Neuronal stem cell (in vitro differentiated cells): ENCODE measurements at regions not wholly inside any gene's neighbourhood (a gene's known extent, or its start where the extent isn't known, plus 50 kb on each side); places are given as distances from the start of the nearest gene placed in this dataset.

Experiments
- DNase-seq: peaks from one replicate; pipeline ENCODE4 v3.0.0-alpha.2; 2013; ENCODE audit warnings: low spot score
- H2AFZ ChIP-seq: one replicate; pipeline ENCODE4 v1.6.1; 2013; ENCODE audit warnings: mild to moderate bottlenecking, low read length, inconsistent platforms
- H2AK5ac ChIP-seq: 2 replicates; pipeline ENCODE4 v1.6.1; 2013; ENCODE audit warnings: low read depth, mild to moderate bottlenecking, inconsistent platforms, low read length, moderate library complexity, mixed read lengths
- H2BK120ac ChIP-seq: 2 replicates; pipeline ENCODE4 v1.6.1; 2013; ENCODE audit warnings: low read depth, mild to moderate bottlenecking, inconsistent platforms, low read length, moderate library complexity, mixed read lengths
- H2BK12ac ChIP-seq: one replicate; pipeline ENCODE4 v1.6.1; 2013; ENCODE audit warnings: low read length, inconsistent platforms
- H2BK15ac ChIP-seq: 2 replicates; pipeline ENCODE4 v1.6.1; 2013; ENCODE audit warnings: mild to moderate bottlenecking, low read length, inconsistent platforms, mixed read lengths
- H2BK5ac ChIP-seq: one replicate; pipeline ENCODE4 v1.6.1; 2013; ENCODE audit warnings: inconsistent platforms, mild to moderate bottlenecking, low read length, moderate library complexity
- H3K14ac ChIP-seq: one replicate; pipeline ENCODE4 v1.6.1; 2013; ENCODE audit warnings: low read length, inconsistent platforms
- H3K18ac ChIP-seq: 2 replicates; pipeline ENCODE4 v1.6.1; 2013; ENCODE audit warnings: low read length, inconsistent platforms
- H3K23ac ChIP-seq: 2 replicates; pipeline ENCODE4 v1.6.1; 2013; ENCODE audit warnings: low read depth, mild to moderate bottlenecking, mixed read lengths, low read length, inconsistent platforms; ENCODE audit not compliant: poor library complexity
- H3K27ac ChIP-seq: replicated peaks from 3 replicates; pipeline ENCODE4 v1.5.1; 2013; ENCODE audit warnings: low read length, inconsistent platforms
- H3K27me3 ChIP-seq, 3 experiments: 2 replicates each; pipeline ENCODE4 v1.6.1; 2013; ENCODE audit warnings: low read length in 3 of 3, mild to moderate bottlenecking in 2 of 3, inconsistent platforms in 1 of 3, low read depth in 1 of 3, mixed read lengths in 1 of 3, moderate library complexity in 1 of 3; ENCODE audit not compliant: control insufficient read depth in 3 of 3, insufficient read depth in 3 of 3
- H3K36me3 ChIP-seq, 2 donors: replicated peaks in 1 of 2; 2 replicates each; pipeline ENCODE4 v1.6.1; 2013; ENCODE audit warnings: low read length in 2 of 2; ENCODE audit not compliant: control insufficient read depth in 2 of 2, insufficient read depth in 2 of 2
- H3K4ac ChIP-seq: 2 replicates; pipeline ENCODE4 v1.6.1; 2013; ENCODE audit warnings: inconsistent platforms, mild to moderate bottlenecking, low read length, moderate library complexity
- H3K4me1 ChIP-seq, 2 donors: 1 replicate in 1 of 2; 2 replicates in 1 of 2; pipeline ENCODE4 v1.6.1; 2013; ENCODE audit warnings: low read length in 2 of 2, low read depth in 1 of 2; ENCODE audit not compliant: control insufficient read depth in 2 of 2, insufficient read depth in 1 of 2
- H3K4me2 ChIP-seq: one replicate; pipeline ENCODE4 v1.6.1; 2013; ENCODE audit warnings: mild to moderate bottlenecking, low read length, inconsistent platforms; ENCODE audit not compliant: insufficient read depth, poor library complexity, severe bottlenecking
- H3K4me3 ChIP-seq, 2 donors: 2 replicates each; pipeline ENCODE4 v1.5.1; 2013; ENCODE audit warnings: low read length in 2 of 2, mild to moderate bottlenecking in 2 of 2, inconsistent platforms in 1 of 2, moderate library complexity in 1 of 2
- H3K79me1 ChIP-seq: one replicate; pipeline ENCODE4 v1.6.1; 2013; ENCODE audit warnings: low read depth, mild to moderate bottlenecking, inconsistent platforms, low read length, moderate library complexity
- H3K9ac ChIP-seq: one replicate; pipeline ENCODE4 v1.6.1; 2013; ENCODE audit warnings: mild to moderate bottlenecking, low read depth, low read length, inconsistent platforms; ENCODE audit not compliant: poor library complexity
- H3K9me3 ChIP-seq, 2 donors: replicated peaks in 1 of 2; 2 replicates each; pipeline versions ENCODE3 to v1.6.1; 2013; ENCODE audit warnings: low read length in 2 of 2, mild to moderate bottlenecking in 2 of 2, inconsistent platforms in 1 of 2, low read depth in 1 of 2, mixed read lengths in 1 of 2, moderate library complexity in 1 of 2; ENCODE audit not compliant: control insufficient read depth in 2 of 2, insufficient read depth in 1 of 2
- H4K8ac ChIP-seq: one replicate; pipeline ENCODE4 v1.6.1; 2013; ENCODE audit warnings: low read depth, mild to moderate bottlenecking, inconsistent platforms, low read length, moderate library complexity
- H4K91ac ChIP-seq: one replicate; pipeline ENCODE4 v1.6.1; 2013; ENCODE audit warnings: low read length, low read depth, mild to moderate bottlenecking, inconsistent platforms; ENCODE audit not compliant: poor library complexity
- WGBS, 2 donors: extraction: QIAGEN DNeasy Blood & Tissue Kit; methylation state at CpG; one replicate each; pipeline ENCODE4 v1.1.7; 2013; ENCODE audit warnings: missing lambda C conversion rate in 2 of 2, mixed read lengths in 1 of 2; ENCODE audit not compliant: insufficient read length in 2 of 2, insufficient replicate concordance in 1 of 2; ENCODE audit errors: extremely low coverage in 2 of 2; 5-methylcytosine and 5-hydroxymethylcytosine counted together

DNA sequence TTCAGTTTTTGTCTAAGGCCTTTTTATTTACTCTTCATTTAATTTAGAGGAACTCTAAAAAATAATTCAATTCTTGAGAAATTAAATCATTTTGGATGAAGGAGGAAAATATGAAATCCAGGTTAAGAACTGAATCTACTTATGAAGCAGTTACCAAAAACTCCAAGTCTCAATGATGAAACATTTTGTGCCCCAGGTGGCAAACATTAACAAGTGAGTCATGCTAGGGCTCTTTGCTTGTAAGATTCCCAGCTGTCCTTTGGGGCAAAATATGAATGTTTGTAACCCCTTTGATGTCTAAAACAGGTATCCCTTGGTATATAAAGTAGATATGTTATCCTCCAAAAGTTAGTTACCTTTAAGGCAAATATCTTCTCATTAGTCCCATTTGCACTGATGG, 202.4 kb downstream of the NEDD1 start:
- H3K27ac ChIP-seq = no peak overlapping the region
- H3K36me3 ChIP-seq = no peaks in the 10 kb centered on the region
- peaks cover 2 to 15% of the 10 kb centered on the region in 2 donors for H3K9me3 ChIP-seq
- H4K8ac ChIP-seq = no peak overlapping the region
- H2BK5ac ChIP-seq = no peak overlapping the region
- DNase-seq = no peak
- H3K27me3 ChIP-seq = no peaks in the 10 kb centered on the region
- H2AFZ ChIP-seq = no peak overlapping the region
- H3K79me1 ChIP-seq = no peaks in the 10 kb centered on the region
- no peak overlapping the region for H3K4me3 ChIP-seq
- no peak overlapping the region for H2BK12ac ChIP-seq
- H3K9ac ChIP-seq = no peak overlapping the region
- no peak overlapping the region for H2AK5ac ChIP-seq
- no peak overlapping the region for H3K4ac ChIP-seq
- H2BK15ac ChIP-seq = no peak overlapping the region
- H4K91ac ChIP-seq = no peak overlapping the region
- no peak overlapping the region for H3K4me2 ChIP-seq
- no peak overlapping the region for H3K14ac ChIP-seq
- H3K4me1 ChIP-seq = peaks cover 0 to 10% of the 10 kb centered on the region in 2 donors
- no peak overlapping the region for H3K18ac ChIP-seq
- H2BK120ac ChIP-seq = no peak overlapping the region
- no peak overlapping the region for H3K23ac ChIP-seq

DNA sequence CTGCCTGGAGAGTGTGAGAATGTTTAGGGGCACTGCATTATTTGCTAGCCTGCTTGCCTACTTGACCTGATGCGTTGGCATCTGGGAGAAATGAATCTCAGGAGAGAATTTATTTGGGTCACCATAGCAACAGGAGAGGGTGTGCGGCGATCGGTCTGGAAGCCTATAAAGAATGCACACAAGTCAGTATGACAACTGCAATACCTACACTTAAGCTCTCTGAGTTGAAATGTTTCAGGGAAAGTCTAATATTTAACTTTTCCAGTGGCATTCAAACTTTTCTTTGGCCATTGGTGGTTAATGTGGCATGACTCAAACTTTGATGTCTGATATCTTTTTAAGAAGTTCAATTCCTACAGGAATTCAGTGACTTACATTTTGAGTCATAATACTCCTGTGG, 205.1 kb downstream of the NEDD1 start:
- Histone ChIP-seq H3K4me3 (no peak overlapping the region), H3K4ac (no peak overlapping the region), H3K9me3 (peaks cover 2 to 9% of the 10 kb centered on the region in 2 donors), H2AK5ac (no peak overlapping the region), H3K14ac (no peak overlapping the region), H2AFZ (peak overlapping the region; percentile 7), H3K9ac (no peak overlapping the region), H4K91ac (no peak overlapping the region), H4K8ac (no peak overlapping the region), H2BK12ac (no peak overlapping the region), H3K18ac (no peak overlapping the region), H3K36me3 (no peaks in the 10 kb centered on the region), H3K4me2 (no peak overlapping the region), H3K4me1 (peaks cover 0 to 10% of the 10 kb centered on the region in 2 donors), H2BK120ac (no peak overlapping the region), H3K79me1 (no peaks in the 10 kb centered on the region), H3K23ac (no peak overlapping the region), H3K27ac (no peak overlapping the region), H2BK5ac (no peak overlapping the region), H2BK15ac (no peak overlapping the region), H3K27me3 (no peaks in the 10 kb centered on the region)
- no CpG with 5 or more reads among the region's 4 CpGs for WGBS, 2 donors
- DNase-seq = no peak

DNA sequence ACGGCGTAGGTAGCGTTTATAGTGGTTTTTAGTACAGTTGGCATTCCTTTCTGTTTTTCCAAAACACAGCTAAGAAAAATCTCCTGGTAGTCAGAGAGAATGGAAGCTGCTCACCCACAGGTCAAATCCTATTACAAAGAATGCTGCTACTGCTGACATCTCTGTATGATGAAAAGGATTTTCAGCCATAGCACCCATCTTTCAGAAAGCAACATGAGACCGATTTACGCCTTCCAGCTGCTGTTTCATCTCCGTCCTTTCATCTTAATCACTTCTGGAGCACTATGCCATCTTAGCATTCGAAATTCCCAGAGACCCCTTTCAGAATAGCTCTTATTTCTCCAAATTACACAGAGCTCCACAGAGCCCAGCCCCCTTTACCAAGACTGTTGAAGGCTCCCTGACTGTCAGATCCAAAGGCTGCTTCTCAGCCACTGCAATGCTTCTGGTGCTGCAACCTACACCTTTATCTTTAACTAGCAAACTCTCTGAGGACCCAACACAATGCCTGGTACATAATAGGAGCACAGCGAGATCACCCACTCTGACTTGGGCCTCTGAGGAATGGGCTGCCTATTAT, 211.8 kb downstream of the NEDD1 start:
- Histone ChIP-seq H3K14ac (no peak overlapping the region), H2AFZ (peak overlapping the region; percentile 78), H2AK5ac (no peak overlapping the region), H3K27me3 (peaks cover 0 to 2% (median 0%) of the 10 kb centered on the region in 3 experiments), H3K27ac (peak overlapping the region; percentile 18), H3K18ac (no peak overlapping the region), H3K36me3 (no peaks in the 10 kb centered on the region), H3K9ac (no peak overlapping the region), H4K91ac (no peak overlapping the region), H3K9me3 (peaks cover under 1 to 8% of the 10 kb centered on the region in 2 donors), H2BK12ac (no peak overlapping the region), H3K4ac (no peak overlapping the region), H2BK15ac (no peak overlapping the region), H2BK5ac (no peak overlapping the region), H3K4me3 (no peak overlapping the region), H4K8ac (no peak overlapping the region), H3K23ac (no peak overlapping the region), H2BK120ac (no peak overlapping the region), H3K4me2 (no peak overlapping the region), H3K4me1 (peaks cover 12% of the 10 kb centered on the region in 2 donors), H3K79me1 (no peaks in the 10 kb centered on the region)
- DNase-seq = no peak
- no CpG with 5 or more reads among the region's 8 CpGs for WGBS, 2 donors

DNA sequence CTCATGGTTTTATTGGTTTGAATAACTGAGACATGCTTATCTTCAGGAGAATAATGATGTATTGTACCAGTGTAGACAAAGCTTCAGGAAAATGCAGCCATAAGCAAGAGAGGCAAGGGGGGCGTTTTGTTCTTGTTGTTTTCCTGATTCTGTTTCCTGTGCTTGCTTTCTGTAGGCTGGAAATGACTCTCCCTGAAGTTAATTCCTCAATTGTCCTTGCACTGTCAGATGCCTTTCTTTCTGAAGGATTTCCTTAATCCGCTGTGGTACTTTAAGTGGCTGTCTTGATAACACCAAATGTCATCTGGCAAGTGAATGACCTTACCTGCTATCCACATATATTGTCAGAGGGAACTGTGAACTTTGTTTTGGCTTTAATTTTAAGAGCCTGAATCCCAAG, 220.0 kb downstream of the NEDD1 start:
- H3K79me1 ChIP-seq = no peaks in the 10 kb centered on the region
- H3K36me3 ChIP-seq = no peaks in the 10 kb centered on the region
- H2BK12ac ChIP-seq = no peak overlapping the region
- H2BK15ac ChIP-seq = no peak overlapping the region
- no peak overlapping the region for H3K18ac ChIP-seq
- H4K91ac ChIP-seq = no peak overlapping the region
- H3K27me3 ChIP-seq = peaks cover 0 to 11% (median 0%) of the 10 kb centered on the region in 3 experiments
- H3K14ac ChIP-seq = no peak overlapping the region
- DNase-seq = peak; percentile 71
- no peak overlapping the region for H2AFZ ChIP-seq
- no peak overlapping the region for H3K27ac ChIP-seq
- peaks cover 13 to 18% of the 10 kb centered on the region in 2 donors for H3K4me1 ChIP-seq
- no peak overlapping the region for H3K4me3 ChIP-seq
- no peak overlapping the region for H3K9ac ChIP-seq
- H3K9me3 ChIP-seq = peaks cover 2 to 19% of the 10 kb centered on the region in 2 donors
- no peak overlapping the region for H3K4me2 ChIP-seq
- no peak overlapping the region for H3K4ac ChIP-seq
- H4K8ac ChIP-seq = no peak overlapping the region
- H2BK5ac ChIP-seq = no peak overlapping the region
- no peak overlapping the region for H2AK5ac ChIP-seq
- H2BK120ac ChIP-seq = no peak overlapping the region
- no CpG with 5 or more reads among the region's 2 CpGs for WGBS, 2 donors
- H3K23ac ChIP-seq = no peak overlapping the region
